ENCODE measurements at regions not wholly inside any gene's neighbourhood (a gene's known extent, or its start where the extent isn't known, plus 50 kb on each side); places are given as distances from the start of the nearest gene placed in this dataset.

DNA sequence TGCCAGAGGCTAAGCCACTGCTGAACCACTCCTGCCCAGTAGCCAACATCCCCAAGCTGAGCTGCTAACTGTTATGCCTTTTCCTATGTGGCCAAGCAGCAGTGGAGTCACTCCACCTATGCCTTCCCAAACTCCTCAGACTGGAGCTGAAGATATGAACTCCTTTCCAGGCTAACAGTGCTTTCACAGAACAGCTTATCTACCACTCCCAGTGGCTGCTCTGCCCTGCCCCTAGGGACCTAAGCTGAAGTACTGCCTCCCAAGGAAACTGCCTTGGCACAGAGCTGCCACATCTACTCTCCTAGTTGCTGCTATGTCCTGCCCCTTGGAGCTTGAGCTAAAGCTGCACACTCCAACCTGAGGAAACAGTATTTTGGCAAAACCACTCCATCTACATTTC, 275.9 kb downstream of the RBM43 start:
- DNase-seq (ENCODE audit: low read depth in 4 of 4, low spot score in 2 of 4): no peak

DNA sequence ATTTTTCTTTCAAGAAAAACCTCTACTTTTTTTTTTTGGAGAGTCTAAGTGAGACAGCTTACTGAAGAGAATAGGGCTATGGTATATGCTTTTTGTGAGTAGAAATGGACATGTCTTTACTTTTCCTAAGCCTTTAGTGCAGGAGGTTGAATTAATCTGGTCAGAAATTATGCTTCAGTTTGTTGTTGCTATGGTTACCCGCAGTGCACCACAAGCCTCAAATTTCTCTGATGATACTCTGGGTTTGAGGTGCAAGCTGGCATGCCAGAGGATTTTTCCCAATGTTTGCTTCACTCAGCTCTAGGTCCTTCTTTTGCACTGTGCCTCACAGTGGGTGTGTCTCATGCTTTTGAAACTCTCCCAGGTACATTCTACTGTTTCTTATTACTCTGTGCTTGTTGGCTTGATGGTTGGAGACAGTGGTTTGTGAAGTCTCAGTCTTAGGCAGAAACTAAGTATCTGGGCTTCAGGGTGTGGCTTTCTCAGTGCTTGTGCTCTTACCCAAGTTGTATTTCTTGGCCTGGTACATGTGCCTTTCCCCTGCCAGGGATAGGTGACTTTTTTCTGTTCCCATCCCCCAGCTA, 278.3 kb downstream of the RBM43 start:
- no peak for DNase-seq (ENCODE audit: low read depth in 4 of 4, low spot score in 2 of 4)

DNA sequence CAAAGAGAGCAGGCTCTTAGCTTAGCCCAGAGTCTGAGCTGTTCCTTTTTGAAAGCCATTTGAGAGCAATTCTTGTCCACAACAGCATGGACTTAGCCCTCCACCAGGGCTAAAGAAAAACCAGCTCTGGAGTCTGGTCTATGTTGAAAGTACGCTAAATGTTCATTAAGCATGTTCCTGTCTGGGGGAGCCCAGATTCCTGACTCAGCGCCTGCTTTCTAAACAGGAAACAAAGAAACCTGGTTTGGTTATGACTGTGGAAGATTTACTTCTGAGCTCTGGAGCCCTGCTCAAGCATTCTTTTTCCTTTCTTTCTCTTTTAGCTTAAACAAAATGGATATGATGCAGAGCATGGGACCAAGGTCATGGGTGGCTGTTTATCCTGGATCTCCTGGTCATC, 279.8 kb downstream of the RBM43 start:
- no peak for DNase-seq (ENCODE audit: low read depth in 4 of 4, low spot score in 2 of 4)

DNA sequence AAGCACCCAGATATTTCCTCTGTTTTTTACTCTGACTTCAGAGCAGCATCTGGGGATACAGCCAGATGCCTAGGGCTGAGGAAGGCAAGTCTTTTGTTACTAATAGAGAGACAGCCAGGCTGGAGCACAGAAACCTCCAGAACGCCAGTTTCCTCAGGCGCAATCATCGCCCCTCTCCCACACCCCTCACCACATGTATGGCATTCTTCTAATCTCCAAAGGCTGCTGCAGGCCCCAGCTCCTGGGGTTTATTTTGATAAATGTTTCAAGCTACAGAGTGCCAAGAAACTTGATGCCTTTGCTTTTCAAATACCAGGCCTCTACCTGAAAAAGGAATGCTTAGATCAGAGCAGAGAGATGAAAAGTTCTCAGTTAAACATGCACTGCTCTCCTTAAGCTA, 283.6 kb downstream of the RBM43 start:
- no peak for DNase-seq (ENCODE audit: low read depth in 4 of 4, low spot score in 2 of 4)

DNA sequence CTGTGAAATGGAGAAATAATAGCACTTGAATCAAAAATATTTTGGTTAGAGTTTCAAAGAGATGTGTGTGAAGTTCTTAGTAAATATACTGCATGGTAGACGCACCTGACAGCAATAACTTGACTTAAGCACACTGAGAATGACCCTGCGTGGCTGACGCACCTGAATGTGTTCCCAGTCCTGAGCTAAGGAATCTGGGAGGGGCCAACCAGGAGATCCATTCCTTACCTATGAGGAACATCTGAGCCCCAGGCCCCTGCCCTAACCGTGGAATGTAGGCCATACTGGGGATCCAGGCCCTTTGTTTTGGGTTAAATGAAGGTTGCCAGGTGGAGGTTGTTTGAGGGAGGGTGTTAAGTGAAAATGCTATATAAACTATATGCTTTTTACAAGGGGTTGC, 284.4 kb downstream of the RBM43 start:
- DNase-seq (ENCODE audit: low read depth in 4 of 4, low spot score in 2 of 4): no peak

DNA sequence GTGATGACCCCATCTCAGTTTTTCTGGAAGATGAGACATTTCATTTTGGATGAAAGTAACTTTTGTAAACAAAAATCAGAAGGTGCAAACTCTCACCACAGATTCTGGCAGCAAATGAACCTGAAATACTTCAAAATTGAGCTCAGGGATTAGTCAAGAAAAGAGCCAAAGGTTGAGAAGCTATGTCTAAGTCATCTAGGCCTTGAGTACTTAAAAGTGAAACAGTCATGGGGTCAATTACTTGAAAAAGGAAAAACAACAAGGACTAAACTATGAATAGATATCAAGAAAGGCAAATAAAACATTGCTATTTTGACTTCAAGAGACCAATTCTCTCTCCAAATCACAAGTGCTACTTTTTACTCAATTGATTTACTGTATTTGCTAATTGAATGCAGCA, 285.1 kb downstream of the RBM43 start:
- DNase-seq (ENCODE audit: low read depth in 4 of 4, low spot score in 2 of 4): no peak

DNA sequence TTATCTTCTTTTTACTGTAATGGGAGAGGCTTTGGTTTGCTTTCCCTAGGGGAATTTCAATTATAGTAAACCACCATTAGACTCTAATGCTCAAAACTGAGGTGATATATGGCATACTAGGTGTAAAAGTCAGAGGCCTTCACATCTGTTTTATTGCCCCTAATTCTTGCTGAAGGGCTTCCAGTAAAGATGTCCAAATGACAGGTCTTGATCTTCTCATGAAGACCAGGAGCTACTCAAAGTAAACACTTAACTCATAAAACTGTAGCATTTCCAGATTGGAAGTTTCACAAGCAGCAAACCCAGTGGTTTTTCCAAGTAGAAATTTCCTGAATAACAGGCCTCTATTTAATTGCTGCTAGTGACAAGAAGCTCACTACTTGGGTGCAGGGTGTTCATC, 286.8 kb downstream of the RBM43 start:
- DNase-seq (ENCODE audit: low read depth in 4 of 4, low spot score in 2 of 4): no peak

DNA sequence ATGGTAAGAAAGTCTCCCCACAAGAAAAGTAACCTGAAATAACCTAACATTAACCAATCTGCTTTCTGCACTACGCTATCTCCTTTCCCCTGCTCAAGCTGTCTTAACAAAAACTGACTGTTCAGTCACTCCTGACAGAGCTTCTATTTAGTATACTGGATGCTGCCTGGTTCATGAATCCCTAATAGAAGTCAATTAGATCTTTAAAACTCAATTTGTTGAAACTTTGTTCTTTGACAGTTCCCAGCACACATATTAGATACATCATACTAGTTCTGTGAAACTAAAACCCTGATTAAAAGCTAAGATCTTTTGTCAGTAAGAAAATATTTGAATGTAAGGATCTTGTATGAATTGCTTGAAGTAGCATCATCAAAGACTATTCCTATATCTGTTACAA, 287.4 kb downstream of the RBM43 start:
- no peak for DNase-seq (ENCODE audit: low read depth in 4 of 4, low spot score in 2 of 4)

DNA sequence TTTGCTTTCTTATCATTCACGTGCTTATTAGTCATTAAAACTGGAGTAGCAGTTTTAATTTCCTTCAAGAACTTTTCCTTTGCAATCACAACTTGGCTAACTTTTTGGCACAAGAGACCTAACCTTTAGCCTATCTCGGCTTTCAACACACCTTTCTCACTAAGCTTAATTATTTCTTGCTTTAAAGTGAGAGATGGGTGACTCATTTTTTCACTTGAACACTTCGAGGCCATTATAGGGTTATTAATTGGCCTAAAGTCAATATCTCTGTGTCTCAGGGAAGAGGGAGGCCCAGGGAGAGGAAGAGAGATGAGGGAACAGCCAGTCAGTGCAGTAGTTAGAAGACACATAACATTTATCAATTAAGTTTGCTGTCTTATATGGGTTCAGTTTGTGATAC, 289.8 kb downstream of the RBM43 start:
- no peak for DNase-seq (ENCODE audit: low read depth in 4 of 4, low spot score in 2 of 4)

DNA sequence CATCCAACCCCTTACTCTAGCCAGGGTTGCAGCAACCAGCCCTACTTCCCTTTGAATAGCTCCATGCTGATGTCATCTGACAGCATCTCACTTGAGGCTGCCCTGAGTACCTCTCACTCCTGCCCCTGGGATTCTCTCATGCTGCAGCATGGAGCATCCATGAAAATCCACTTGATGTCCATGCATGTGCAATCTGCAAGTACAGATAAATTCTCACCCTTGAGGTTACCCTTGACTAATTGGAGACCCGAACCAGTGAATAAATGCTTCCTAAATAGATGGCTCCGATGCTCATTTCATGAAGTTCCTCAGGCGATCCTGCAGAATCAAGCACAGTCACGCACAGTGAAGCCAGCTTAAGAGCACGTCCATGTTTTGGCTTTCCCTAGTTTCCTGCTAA, 298.3 kb downstream of the RBM43 start:
- DNase-seq (ENCODE audit: low read depth in 4 of 4, low spot score in 2 of 4): no peak

DNA sequence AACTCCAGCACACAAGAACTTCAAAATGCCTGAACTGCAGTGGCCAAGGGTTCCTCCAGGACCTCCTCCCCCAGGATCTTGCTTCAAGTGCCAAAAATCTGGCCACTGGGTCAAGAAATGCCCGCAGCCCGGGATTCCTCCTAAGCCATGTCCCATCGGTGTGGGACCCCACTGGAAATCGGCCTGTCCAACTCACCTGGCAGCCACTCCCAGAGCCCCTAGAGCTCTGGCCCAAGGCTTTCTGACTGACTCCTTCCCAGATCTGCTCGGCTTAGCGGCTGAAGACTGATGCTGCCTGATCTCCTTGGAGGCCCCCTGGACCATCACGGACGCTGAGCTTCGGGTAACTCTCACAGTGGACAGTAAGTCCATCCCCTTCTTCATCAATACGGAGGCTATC, 306.4 kb downstream of the RBM43 start:
- DNase-seq (ENCODE audit: low read depth in 4 of 4, low spot score in 2 of 4): no peak

DNA sequence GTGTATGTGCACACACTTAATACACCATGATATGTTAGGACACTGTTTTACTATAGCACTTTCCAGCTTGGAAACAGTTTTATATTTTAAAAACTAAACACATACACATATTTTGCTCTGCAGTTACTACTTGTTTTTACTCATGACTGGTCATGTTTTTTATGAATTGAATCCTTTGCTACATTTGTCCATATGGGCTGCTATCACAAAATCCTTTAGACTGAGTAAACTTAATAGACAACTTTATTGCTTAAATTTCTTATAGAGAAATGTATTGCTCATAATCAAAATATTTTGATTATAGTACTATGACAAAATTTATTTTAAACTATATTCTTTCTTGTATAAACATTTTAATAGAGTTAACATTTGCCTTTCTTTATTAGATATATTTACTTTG, 314.8 kb downstream of the RBM43 start:
- no peak for DNase-seq (ENCODE audit: low read depth in 4 of 4, low spot score in 2 of 4)

DNA sequence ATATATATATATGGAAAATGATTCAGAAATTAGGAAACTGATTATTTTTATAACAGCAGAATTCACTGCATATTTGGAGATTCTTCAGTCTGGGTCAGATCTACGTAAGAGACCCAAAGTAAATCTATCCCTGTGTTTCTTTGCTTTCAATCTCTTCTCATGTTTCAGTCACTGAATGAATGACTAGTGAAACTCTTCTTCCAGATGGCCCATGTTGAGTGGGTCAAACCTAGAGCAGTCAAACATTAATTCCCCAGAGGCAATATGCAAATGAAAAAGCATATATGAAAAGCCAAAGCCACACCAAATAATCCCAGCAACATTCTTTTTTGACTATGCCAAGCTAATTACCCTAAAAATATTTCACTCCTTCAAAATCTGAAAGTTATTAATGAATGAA, 317.3 kb downstream of the RBM43 start:
- DNase-seq (ENCODE audit: low read depth in 4 of 4, low spot score in 2 of 4): no peak

DNA sequence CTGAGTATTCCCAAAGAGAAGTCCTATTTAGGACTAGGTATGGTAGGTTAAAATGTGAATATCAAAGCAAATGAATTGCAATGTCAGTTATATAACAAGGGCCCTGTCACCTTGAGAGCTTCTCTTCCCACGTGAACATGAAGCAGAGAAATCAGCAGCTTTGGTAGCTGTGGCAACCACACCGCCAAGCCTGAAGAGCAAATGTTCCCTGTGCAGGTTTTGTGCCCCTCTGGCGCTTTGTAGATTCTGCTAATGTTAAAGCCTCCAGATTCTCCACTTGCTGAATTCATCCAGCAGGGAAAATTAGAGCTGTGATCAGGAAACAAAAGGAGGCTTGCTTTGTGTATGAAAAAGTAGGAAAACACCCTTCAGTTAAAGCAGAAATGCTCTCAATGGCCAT, 322.6 kb downstream of the RBM43 start:
- DNase-seq (ENCODE audit: low read depth in 4 of 4, low spot score in 2 of 4): no peak

DNA sequence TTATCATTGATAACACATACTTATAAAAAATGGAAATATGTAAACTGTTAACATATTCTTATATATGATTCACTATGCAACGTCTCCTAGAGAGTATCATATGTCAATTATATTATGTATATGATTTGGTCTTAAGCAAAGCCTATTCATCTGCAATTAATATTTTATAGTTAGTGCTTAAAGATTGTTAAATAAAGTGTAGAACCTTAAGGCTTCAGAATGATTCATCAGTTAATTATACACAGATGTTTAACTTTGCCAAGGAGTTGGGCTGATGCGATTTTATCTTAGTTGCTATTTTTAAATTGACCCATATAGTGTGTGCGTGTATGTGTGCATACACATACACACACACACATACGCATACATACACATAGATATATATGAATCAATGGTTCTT, 323.1 kb downstream of the RBM43 start:
- no peak for DNase-seq (ENCODE audit: low read depth in 4 of 4, low spot score in 2 of 4)

DNA sequence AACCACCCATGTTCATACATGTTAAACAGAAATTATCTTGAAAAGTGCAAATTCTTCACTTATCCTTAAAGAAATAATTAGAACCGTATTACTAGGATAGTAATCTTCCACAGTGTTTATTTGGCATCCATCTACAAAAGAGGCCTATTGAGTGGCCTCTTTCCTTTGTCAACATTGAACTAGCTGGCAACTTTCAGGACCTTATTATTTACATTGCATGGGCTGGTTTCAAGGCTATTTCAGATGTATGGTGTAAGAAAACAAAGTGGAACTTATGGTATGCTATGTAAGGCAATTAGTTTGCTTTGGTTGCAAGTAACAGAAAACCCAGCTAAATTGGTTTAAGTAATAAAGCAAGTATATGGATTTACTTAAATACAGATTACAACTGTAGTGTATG, 324.6 kb downstream of the RBM43 start:
- no peak for DNase-seq (ENCODE audit: low read depth in 4 of 4, low spot score in 2 of 4)

DNA sequence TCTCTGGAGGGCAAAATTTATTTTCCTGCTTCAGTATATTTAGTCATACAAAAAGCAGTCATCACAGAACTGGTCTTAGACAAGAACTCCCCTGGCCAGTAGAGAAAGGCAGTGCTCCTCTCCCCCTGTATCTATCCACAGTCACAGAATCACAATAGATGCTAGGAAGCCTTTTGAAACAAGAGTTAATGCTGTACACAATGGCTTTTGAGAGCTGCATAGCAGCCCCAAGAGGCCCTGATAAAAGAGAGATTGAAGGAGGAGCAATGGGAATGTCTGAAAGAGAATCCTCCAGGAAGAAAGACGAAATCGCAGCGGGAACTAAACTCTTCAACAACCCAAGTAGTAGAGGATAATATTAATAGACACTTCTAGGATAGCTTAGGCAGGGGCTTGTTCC, 330.2 kb downstream of the RBM43 start:
- DNase-seq (ENCODE audit: low read depth in 4 of 4, low spot score in 2 of 4): no peak

DNA sequence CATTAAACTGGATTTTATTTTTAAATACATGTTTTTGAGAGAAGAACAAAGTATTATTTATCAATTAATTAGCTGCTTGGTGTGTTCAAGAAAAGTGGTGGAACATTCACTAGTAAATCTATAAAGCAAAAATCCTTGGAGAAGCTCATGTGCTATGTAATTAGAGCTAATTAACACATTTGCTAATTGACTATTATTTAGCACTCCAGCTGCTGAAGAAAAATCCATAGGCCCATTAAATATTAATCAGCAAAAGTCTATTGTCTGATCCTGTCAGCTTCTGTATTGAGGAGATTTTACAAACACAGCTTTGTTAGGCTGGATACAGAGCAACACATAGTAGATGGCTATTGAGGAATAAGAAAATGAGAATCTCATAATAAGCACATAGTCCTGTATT, 336.1 kb downstream of the RBM43 start:
- DNase-seq (ENCODE audit: low read depth in 4 of 4, low spot score in 2 of 4): no peak

DNA sequence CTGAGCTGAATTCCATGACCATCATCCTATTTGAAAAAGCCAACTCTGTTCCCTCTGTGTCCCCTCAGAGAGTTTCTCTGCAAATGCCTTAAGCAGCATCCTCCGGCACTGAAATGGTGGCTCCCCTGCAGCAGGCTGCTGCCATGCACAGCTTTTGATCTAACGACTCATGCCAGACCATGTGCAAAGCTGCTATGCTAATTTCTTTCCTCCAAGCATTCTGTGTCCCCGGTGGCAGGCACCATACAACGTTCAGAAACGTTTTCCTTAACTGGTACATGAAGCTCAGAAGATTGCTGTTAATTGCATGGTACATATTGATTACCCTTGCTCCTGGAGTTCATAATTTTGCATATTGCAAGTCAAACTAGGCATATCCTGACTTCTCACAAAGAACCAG, 336.8 kb downstream of the RBM43 start:
- DNase-seq (ENCODE audit: low read depth in 4 of 4, low spot score in 2 of 4): no peak

DNA sequence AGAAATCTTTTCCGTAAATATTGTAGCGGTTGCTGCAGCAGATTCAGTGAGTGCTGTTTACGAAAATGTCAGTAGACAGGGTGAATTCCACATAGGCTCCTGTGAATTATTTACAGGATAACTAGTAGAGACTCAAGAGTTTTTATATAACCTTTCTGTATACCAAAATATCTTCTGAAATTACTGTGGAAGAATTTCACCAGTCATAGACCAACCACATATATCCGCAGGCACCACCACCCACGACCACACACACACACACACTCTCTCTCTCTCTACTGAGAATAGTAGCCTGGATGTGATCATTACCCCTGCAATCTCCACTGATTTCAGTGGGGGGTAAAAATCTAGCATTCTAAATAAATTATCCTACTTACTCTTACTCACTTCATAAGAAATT, 341.8 kb downstream of the RBM43 start:
- no peak for DNase-seq (ENCODE audit: low read depth in 4 of 4, low spot score in 2 of 4)

DNA sequence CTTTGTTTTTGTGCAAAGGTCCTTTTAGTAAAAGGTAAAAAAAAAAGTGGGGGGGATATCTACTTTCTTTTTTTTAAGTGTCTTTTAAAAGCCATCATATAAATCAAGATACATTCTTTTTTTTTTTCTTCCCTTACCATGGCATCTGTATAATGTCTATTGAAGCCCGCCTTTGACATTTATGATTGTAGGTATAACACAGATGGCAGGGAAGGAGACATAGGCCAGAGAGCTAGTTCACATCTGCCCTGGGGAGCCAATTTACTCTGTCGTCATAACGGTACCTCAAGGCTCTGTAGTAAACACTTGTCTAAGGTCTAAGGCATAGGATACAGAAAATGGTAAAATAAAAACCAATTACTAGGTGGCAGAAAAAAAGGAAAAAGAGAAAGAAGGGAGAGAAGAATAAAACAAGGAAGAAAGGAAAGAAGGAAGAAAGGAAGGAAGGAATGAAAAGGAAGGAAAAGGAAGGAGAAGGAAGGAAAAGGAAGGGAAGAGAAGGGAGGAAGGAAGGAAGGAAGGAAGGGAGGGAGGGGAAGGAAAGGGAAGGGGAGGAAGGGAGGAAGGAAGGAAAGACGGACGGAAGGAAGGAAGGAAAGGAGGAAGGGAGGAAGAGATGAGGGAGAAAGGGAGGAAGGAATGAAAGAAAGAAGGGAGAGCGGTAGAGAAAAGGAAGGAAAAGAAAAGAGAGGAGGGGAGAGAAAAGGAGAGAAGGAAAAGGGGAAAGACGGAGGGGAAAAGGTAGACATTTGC, 343.5 kb downstream of the RBM43 start:
- DNase-seq (ENCODE audit: low read depth in 4 of 4, low spot score in 2 of 4): no peak

DNA sequence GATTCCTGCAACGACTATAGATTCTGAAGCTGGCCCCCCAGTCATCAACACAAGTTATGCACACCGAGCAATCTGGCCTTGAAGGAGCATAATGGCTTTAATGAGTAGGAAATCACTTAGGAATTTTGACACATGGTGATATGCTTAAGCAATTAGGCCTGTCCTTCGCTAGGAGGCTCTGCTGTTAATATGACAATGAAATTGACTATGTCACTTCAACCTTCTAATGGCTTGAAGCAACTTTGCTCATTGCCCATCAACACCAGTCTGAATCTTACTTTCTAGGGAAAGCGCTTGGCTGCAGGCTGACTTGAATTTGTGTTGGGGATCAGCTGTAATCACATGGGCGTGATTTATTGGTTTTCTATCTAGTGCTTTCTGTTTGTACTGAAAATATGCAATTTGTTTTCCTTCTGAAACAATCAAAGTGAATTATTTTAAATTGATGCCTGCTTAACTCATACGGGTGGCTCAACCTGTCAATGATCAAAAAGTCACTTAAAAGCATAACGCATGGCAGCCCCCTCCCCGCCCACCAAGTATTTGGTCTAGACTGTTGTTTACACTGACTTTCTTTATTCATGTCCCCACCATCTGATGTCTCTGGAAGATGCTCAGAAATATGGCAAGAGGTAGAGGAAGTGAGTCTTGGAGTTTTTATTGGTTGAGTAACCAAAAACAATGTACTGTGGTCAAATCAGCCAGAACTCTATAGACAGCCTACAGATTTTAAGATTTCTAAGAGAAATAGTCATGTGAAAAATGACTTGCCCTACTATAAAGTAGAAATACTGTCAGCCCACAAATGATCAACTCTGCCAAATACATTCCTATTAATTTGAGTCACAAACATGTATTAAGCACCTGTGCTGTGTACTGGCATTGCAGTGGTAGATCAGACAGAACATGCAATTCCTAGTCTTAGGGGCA, 344.9 kb downstream of the RBM43 start:
- DNase-seq (ENCODE audit: low read depth in 4 of 4, low spot score in 2 of 4): no peak
